HUES48 (cell line): ENCODE measurements at regions not wholly inside any gene's neighbourhood (a gene's known extent, or its start where the extent isn't known, plus 50 kb on each side); places are given as distances from the start of the nearest gene placed in this dataset.

ENCODE experiments used
- H3K27ac ChIP-seq: one replicate; pipeline ENCODE4 v1.7.0; 2013; ENCODE audit warnings: low read depth, low read length, inconsistent platforms
- H3K27me3 ChIP-seq: 2 replicates; pipeline ENCODE4 v1.6.1; 2013; ENCODE audit warnings: mild to moderate bottlenecking, low read length; ENCODE audit not compliant: control insufficient read depth, insufficient read depth
- H3K36me3 ChIP-seq: 2 replicates; pipeline ENCODE4 v1.6.1; 2013; ENCODE audit warnings: low read length; ENCODE audit not compliant: control insufficient read depth, insufficient read depth
- H3K4me1 ChIP-seq: 2 replicates; pipeline ENCODE4 v1.6.1; 2013; ENCODE audit warnings: mild to moderate bottlenecking, low read length; ENCODE audit not compliant: control insufficient read depth, insufficient read depth
- H3K4me3 ChIP-seq: 2 replicates; pipeline ENCODE4 v1.5.1; 2013; ENCODE audit warnings: mild to moderate bottlenecking, low read depth, low read length
- H3K9ac ChIP-seq: 2 replicates; pipeline ENCODE4 v1.6.1; 2013; ENCODE audit warnings: mild to moderate bottlenecking, low read depth, low read length, moderate library complexity
- H3K9me3 ChIP-seq: 2 replicates; pipeline ENCODE4 v1.6.1; 2013; ENCODE audit warnings: low read length; ENCODE audit not compliant: control insufficient read depth, insufficient read depth

DNA sequence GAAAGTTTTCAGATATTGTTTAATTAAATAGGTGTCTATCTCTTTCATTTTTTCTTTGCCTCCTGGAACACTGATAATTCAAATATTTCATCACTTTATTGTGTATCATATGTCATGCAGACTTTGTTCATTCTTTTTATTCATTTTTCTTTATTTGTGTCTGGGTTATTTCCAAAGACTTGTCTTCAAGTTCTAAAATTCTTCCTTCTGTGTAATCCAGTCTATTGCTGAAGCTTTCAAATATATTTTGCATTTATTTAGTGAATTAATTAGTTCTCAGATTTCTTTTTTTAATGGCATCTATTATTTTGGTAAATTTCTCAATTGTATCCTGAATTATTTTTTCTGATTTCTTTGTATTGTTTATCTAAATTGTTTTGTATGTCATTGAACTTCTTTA is 70.1 kb downstream of the ZNF330 start:
- Histone ChIP-seq H3K9me3 (no peaks in the 10 kb centered on the region), H3K4me1 (no peaks in the 10 kb centered on the region; the same call in 1 of the 2 replicates), H3K9ac (no peak overlapping the region), H3K27ac (no peak overlapping the region), H3K4me3 (no peak overlapping the region), H3K36me3 (no peaks in the 10 kb centered on the region), H3K27me3 (no peaks in the 10 kb centered on the region)

DNA sequence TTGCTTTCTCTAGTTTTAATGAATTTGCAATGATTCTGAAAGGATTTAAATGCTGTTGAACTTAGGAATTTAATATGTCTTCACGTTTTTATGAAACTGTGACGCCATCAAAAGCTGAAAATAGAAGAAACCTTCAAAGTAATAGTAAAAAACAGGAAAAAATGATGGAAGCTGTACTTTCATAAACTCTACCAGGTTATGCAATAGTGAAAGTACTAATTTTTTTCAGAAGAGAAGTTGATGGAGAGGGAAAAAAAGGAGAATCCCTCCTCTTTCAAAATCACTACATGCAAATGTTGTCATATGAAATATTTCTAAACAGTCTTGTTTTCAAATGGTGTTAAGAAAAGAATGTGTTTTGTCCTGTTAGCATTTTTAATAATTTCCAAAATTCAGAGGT is 73.6 kb downstream of the ZNF330 start:
- Histone ChIP-seq H3K27ac (no peak overlapping the region), H3K9me3 (no peaks in the 10 kb centered on the region), H3K36me3 (no peaks in the 10 kb centered on the region), H3K4me3 (no peak overlapping the region), H3K27me3 (no peaks in the 10 kb centered on the region), H3K4me1 (no peaks in the 10 kb centered on the region; the same call in 1 of the 2 replicates), H3K9ac (no peak overlapping the region)

DNA sequence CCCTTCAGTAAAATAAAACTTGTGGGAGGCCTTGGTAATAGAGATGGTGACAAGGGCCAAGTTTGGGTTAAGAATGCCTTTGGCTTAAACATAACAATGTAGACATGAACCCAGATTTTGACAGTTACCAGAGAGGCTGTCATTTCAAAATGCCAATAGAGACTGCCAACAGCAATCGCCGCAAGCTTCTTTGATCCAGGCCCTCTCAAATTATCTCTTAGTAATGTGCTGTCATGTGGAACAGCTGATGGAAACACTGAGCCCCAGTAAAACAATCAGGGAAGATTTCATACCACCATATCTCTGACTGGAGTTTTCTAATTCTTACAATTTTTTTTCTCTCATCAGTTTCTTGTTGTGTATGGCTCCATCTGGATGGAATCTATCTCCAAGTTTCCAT is 80.5 kb downstream of the ZNF330 start:
- H3K4me1 ChIP-seq: no peaks in the 10 kb centered on the region
- no peaks in the 10 kb centered on the region for H3K9me3 ChIP-seq
- H3K36me3 ChIP-seq: no peaks in the 10 kb centered on the region
- no peaks in the 10 kb centered on the region for H3K27me3 ChIP-seq
- H3K27ac ChIP-seq: no peak overlapping the region
- no peak overlapping the region for H3K9ac ChIP-seq
- H3K4me3 ChIP-seq: no peak overlapping the region

DNA sequence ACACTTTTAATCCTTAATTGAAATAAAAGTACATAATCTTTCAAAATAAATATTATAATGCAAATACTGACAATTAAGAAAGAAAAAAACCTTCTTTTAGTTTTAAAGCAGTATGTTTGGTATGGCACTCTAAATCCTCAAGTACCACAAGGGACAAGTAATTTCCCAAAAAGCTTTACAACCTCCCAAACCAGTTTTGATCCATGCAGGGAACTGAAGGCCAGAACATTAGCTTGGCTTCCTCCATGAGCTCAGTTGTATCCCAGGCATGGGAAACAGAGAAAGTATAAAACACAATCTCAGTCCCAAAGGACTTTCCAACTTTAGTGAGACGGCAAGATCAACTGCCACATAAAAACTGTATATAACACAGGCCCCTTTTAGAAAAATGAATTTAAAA is 82.2 kb downstream of the ZNF330 start:
- no peak overlapping the region for H3K27ac ChIP-seq
- no peaks in the 10 kb centered on the region for H3K27me3 ChIP-seq
- no peaks in the 10 kb centered on the region for H3K4me1 ChIP-seq
- H3K36me3 ChIP-seq: no peaks in the 10 kb centered on the region
- H3K9me3 ChIP-seq: no peaks in the 10 kb centered on the region
- H3K9ac ChIP-seq: no peak overlapping the region
- H3K4me3 ChIP-seq: no peak overlapping the region

DNA sequence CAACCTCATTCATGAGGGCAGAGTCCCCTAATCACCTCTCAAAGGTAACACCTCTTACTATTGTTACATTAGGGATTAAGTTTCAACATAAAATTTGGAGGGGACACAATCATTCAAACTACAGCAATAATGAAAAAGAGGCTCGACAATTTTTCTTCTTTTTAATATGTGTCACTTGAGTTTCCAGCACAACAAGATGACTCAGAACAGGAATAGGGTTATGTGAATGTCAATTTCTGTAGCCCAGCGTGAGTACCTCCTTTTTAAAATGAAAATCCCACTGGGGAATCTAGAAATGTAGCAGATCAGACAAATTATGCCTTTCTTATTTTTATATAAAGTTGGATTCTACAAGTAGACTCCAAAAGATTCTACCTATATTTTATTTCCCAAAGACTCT is 83.7 kb downstream of the ZNF330 start:
- H3K27me3 ChIP-seq: no peaks in the 10 kb centered on the region
- H3K4me3 ChIP-seq: no peak overlapping the region
- H3K36me3 ChIP-seq: no peaks in the 10 kb centered on the region
- H3K4me1 ChIP-seq: no peaks in the 10 kb centered on the region
- H3K27ac ChIP-seq: no peak overlapping the region
- no peaks in the 10 kb centered on the region for H3K9me3 ChIP-seq
- no peak overlapping the region for H3K9ac ChIP-seq

DNA sequence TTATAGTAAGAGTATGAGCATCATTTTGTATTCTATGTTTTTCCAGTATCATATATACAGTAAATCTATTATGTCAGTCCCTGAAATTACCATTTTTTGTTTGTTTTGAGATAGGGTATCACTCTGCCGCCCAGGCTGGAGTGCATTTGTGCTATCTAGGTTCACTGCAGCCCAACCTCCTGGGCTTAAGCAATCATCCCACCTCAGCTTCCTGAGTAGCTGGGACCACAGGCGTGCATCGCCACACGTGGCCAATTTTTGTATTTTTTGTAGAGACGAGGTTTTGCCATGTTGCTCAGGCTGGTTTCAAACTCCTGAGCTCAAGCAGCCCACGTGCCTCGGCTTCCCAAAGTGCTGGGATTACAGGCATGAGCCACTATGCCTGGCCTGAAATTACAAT is 85.6 kb downstream of the ZNF330 start:
- H3K27ac ChIP-seq: no peak overlapping the region
- no peak overlapping the region for H3K4me3 ChIP-seq
- H3K4me1 ChIP-seq: no peaks in the 10 kb centered on the region
- no peaks in the 10 kb centered on the region for H3K27me3 ChIP-seq
- no peaks in the 10 kb centered on the region for H3K36me3 ChIP-seq
- H3K9ac ChIP-seq: no peak overlapping the region
- no peaks in the 10 kb centered on the region for H3K9me3 ChIP-seq

DNA sequence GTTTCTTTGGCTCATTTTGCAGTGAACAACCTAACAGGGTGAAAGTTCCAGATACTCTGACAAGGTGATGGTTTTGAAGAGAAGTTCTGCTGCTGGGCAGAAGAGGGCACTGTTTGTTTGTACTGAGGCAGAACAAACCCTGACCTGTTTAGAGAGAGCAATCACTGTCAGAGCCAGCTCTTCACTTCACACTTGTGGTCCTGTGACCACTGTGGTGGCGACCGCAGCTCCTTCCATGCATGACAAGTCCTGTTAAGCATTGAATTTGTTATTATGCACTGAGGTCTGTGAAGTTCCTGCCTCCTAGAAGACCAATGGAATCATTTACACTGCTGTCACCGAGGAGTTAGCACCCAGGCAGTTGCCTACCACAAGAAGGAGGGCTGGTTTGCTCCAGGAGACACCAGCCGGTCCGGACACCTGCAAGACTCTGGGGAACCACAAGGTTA is 86.6 kb downstream of the ZNF330 start:
- Histone ChIP-seq H3K9ac (no peak overlapping the region), H3K4me1 (no peaks in the 10 kb centered on the region), H3K4me3 (no peak overlapping the region), H3K9me3 (no peaks in the 10 kb centered on the region), H3K27ac (no peak overlapping the region), H3K27me3 (no peaks in the 10 kb centered on the region), H3K36me3 (no peaks in the 10 kb centered on the region)

DNA sequence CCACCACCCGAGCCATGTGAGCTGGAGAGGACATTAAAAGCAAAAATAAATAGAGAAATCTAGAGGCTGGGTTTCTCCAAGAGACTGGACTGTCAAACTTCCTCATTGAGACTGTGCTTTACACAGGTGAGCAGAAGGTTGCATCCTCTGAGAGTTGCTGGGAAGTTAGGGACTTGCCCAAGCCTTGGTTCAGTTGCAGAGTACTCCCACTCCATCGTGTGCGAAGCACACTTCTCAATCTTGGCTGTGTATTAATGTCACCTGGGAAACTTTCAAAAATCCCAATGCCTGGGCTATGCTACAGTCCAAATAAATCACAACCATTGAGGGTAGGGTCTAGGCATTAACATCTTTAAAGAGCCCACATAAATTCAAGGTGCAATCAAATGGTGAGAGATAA is 89.2 kb downstream of the ZNF330 start:
- no peak overlapping the region for H3K27ac ChIP-seq
- H3K4me1 ChIP-seq: peaks cover 5% of the 10 kb centered on the region
- no peaks in the 10 kb centered on the region for H3K36me3 ChIP-seq
- no peak overlapping the region for H3K9ac ChIP-seq
- H3K4me3 ChIP-seq: no peak overlapping the region
- no peaks in the 10 kb centered on the region for H3K27me3 ChIP-seq
- no peaks in the 10 kb centered on the region for H3K9me3 ChIP-seq

DNA sequence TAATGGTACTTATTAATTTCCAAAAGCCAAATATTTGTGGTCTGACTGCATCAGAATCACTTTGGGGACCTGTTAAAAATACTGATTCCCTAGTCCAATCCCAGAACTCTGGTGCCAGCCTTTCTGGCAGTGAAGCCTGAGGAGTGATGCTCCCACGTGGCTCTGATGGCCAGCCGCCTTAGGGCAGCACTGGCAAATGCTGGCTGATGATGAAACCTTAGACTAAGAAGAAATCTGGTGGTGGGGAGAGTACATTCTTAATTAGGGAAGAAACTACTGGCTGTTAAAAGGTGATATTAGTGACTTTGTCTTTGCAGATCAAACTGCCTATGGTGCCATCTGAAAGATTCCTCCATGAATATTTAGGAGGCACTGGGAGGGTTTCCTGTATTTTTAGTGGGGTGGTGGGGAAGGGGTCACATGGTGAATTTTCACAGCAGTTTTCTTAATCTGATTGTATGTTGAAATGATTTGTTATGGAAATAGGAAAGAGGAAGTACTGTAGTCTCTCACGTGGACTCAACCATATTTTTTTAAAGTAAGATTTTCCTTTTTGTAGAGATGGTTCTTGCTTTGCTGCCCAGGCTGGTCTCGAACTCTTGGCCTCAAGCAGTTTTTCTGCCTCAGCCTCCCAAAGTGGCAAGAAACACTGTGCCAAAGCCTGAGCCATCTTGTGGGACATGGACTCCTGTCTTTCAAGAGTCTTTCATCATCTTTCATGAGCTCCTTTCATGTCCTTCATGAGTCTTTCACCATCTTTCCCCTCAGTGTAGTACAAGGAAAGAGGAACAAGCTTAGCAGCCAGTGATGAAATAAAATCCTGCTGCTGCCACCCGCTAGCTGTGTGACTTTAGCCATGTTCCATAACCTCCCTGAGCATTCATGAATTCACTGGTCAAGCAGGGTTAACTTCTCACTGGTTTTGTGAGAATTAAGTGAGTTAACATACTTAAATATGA is 90.8 kb downstream of the ZNF330 start:
- Histone ChIP-seq H3K9me3 (no peaks in the 10 kb centered on the region), H3K9ac (no peak overlapping the region), H3K27me3 (no peaks in the 10 kb centered on the region), H3K36me3 (no peaks in the 10 kb centered on the region), H3K27ac (no peak overlapping the region), H3K4me3 (no peak overlapping the region), H3K4me1 (peaks cover 6% of the 10 kb centered on the region)

DNA sequence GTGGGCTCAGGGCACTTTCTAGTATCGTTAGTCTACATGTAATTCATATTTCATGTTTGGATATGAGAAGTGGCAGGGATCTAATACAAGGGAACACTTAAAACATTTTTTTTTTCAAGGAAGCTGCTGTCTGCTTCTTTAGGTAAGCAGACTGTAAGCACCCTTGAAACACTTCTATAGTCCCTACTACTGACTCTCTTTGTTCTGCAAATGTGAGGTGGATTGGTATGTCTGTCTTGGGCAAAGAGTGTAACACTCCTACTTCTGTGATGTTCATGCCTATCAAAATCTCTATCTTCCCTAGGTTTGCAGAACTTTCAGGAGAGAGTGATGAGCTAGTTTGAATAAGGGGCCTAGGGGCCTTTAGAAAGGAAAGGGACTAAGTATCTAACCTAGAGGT is 93.9 kb downstream of the ZNF330 start:
- Histone ChIP-seq H3K9me3 (no peaks in the 10 kb centered on the region), H3K36me3 (no peaks in the 10 kb centered on the region), H3K4me3 (no peak overlapping the region), H3K27ac (no peak overlapping the region), H3K27me3 (no peaks in the 10 kb centered on the region), H3K9ac (no peak overlapping the region), H3K4me1 (peaks cover 12% of the 10 kb centered on the region)

DNA sequence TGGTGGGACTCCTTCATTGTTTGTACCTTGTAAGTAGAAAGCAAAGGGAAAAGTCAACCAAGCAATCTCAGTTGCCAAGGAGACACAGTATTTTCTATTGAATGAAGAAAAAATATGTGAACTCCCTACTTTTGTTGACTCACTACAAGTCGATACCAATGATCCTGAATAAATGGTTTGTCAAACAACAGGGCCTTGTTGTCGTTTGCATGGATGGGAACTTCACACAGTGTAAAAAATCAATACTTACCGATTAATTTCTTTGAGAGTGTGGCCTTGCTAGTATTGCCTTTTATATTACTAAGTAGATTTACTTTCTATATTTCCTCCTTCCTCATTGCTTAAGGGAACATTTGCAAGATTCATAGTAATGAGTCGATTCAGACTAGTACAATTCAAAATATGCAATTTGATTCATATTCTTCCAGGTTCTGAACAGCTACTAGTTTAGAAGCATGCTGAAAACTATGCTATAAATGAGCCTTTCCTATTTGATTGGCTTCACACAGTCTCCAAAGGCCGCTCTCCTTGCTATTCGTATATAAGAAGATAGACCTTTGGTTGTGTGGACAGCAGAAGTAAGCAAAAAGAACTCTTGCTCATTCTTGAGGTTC is 108.0 kb downstream of the ZNF330 start:
- Histone ChIP-seq H3K9me3 (no peaks in the 10 kb centered on the region), H3K9ac (no peak overlapping the region), H3K36me3 (no peaks in the 10 kb centered on the region), H3K4me3 (no peak overlapping the region), H3K4me1 (no peaks in the 10 kb centered on the region), H3K27ac (no peak overlapping the region), H3K27me3 (peaks cover 1% of the 10 kb centered on the region; the same call in 1 of the 2 replicates)
